ENCODE measurements at regions not wholly inside any gene's neighbourhood (a gene's known extent, or its start where the extent isn't known, plus 50 kb on each side); places are given as distances from the start of the nearest gene placed in this dataset.

DNA sequence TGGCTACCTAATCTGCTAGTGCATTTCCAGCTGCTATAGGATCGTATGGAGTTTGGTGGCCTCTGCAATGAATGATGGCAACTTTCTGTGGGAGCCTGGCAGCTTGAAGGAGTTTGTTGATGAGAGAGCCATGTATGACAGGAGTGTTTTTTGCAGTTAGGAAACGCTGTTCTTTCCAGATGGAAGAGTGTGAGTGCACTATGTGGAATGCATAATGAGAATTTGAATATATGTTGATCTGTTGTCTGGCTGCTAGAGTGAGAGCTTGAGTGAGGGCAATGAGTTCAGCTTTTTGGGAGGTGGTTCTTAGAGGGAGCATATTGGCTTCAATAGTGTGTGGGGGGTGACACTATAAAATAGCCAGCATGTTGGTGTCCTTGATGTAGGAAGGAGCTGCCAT, 51.0 kb upstream of the APOBEC4 start:
- TF ChIP-seq CTCF (IDR thresholded peaks at IDR 0.05) (no peak), POLR2A (IDR thresholded peaks at IDR 0.05) (no peak), EP300 (IDR thresholded peaks at IDR 0.05) (no peak)

Data from ovary (tissue), 3 donors.